ENCODE measurements at regions not wholly inside any gene's neighbourhood (a gene's known extent, or its start where the extent isn't known, plus 50 kb on each side); places are given as distances from the start of the nearest gene placed in this dataset.
"Not testable (repeated sequence)": the region's sequence is repeated elsewhere in the genome, so short reads cannot be mapped to it uniquely, and the experiment has no call there.

- DNase-seq (ENCODE audit: low read depth in 2 of 2), result no peak
These were observed 337.5 kb upstream of the THBS1 start for GRCh38 chr15:39243396-39243795.

GRCh38 chr15:39244776-39245175 lies 336.1 kb upstream of the THBS1 start:
- DNase-seq (ENCODE audit: low read depth in 2 of 2), result no peak

- no peak for DNase-seq (ENCODE audit: low read depth in 2 of 2)
These were observed 334.4 kb upstream of the THBS1 start for GRCh38 chr15:39246523-39246922.

GRCh38 chr15:39247574-39247973 lies 333.3 kb upstream of the THBS1 start:
- no peak for DNase-seq (ENCODE audit: low read depth in 2 of 2)

- no peak for DNase-seq (ENCODE audit: low read depth in 2 of 2)
These were observed 332.7 kb upstream of the THBS1 start for GRCh38 chr15:39248204-39248603.

GRCh38 chr15:39250001-39250400 lies 330.9 kb upstream of the THBS1 start:
- DNase-seq (ENCODE audit: low read depth in 2 of 2), result no peak

GRCh38 chr15:39250460-39251186 lies 330.3 kb upstream of the THBS1 start:
- no peak for DNase-seq (ENCODE audit: low read depth in 2 of 2)

- no peak for DNase-seq (ENCODE audit: low read depth in 2 of 2)
These were observed 329.3 kb upstream of the THBS1 start for GRCh38 chr15:39251413-39252133.

GRCh38 chr15:39252134-39252470 lies 328.8 kb upstream of the THBS1 start:
- DNase-seq (ENCODE audit: low read depth in 2 of 2), result no peak

- DNase-seq (ENCODE audit: low read depth in 2 of 2), result no peak
These were observed 327.3 kb upstream of the THBS1 start for GRCh38 chr15:39253552-39253951.

GRCh38 chr15:39254181-39254580 lies 326.7 kb upstream of the THBS1 start:
- DNase-seq (ENCODE audit: low read depth in 2 of 2), result no peak

GRCh38 chr15:39255760-39256159 lies 325.1 kb upstream of the THBS1 start:
- DNase-seq (ENCODE audit: low read depth in 2 of 2), result no peak

- DNase-seq (ENCODE audit: low read depth in 2 of 2), result no peak
These were observed 320.5 kb upstream of the THBS1 start for GRCh38 chr15:39260391-39260790.

GRCh38 chr15:39260791-39261190 lies 320.1 kb upstream of the THBS1 start:
- no peak for DNase-seq (ENCODE audit: low read depth in 2 of 2)

GRCh38 chr15:39261397-39262183 lies 319.3 kb upstream of the THBS1 start:
- DNase-seq (ENCODE audit: low read depth in 2 of 2), result not testable (repeated sequence)

GRCh38 chr15:39262995-39263772 lies 317.7 kb upstream of the THBS1 start:
- DNase-seq (ENCODE audit: low read depth in 2 of 2), result not testable (repeated sequence)

- no peak for DNase-seq (ENCODE audit: low read depth in 2 of 2)
These were observed 315.6 kb upstream of the THBS1 start for GRCh38 chr15:39265261-39265660.

GRCh38 chr15:39266890-39267289 lies 314.0 kb upstream of the THBS1 start:
- DNase-seq (ENCODE audit: low read depth in 2 of 2), result no peak

GRCh38 chr15:39267685-39268084 lies 313.2 kb upstream of the THBS1 start:
- DNase-seq (ENCODE audit: low read depth in 2 of 2), result no peak

GRCh38 chr15:39269352-39269751 lies 311.5 kb upstream of the THBS1 start:
- no peak for DNase-seq (ENCODE audit: low read depth in 2 of 2)

- no peak for DNase-seq (ENCODE audit: low read depth in 2 of 2)
These were observed 311.1 kb upstream of the THBS1 start for GRCh38 chr15:39269821-39270220.
